ENCODE measurements at regions not wholly inside any gene's neighbourhood (a gene's known extent, or its start where the extent isn't known, plus 50 kb on each side); places are given as distances from the start of the nearest gene placed in this dataset.

GRCh38 chr11:4190519-4190918 lies 95.9 kb downstream of the RRM1 start:
- no peak for DNase-seq
- TF ChIP-seq CTCF (IDR thresholded peaks at IDR 0.05) = no peak
- no peaks in the 10 kb centered on the region for H3K36me3 Mint-ChIP-seq (ENCODE audit: low read depth)
- H3K9me3 Mint-ChIP-seq = no peaks in the 10 kb centered on the region
- no peak overlapping the region for H3K27ac Mint-ChIP-seq
- H3K4me3 Mint-ChIP-seq = no peak overlapping the region
- no peaks in the 10 kb centered on the region for H3K4me1 Mint-ChIP-seq (ENCODE audit: low read depth)
- H3K27me3 Mint-ChIP-seq (ENCODE audit: insufficient read depth) = peaks cover 7% of the 10 kb centered on the region

- Mint-ChIP-seq H3K9me3 (no peaks in the 10 kb centered on the region), H3K27ac (no peak overlapping the region), H3K36me3 (ENCODE audit: low read depth) (no peaks in the 10 kb centered on the region), H3K4me1 (ENCODE audit: low read depth) (no peaks in the 10 kb centered on the region), H3K4me3 (no peak overlapping the region), H3K27me3 (ENCODE audit: insufficient read depth) (peaks cover 9% of the 10 kb centered on the region)
- DNase-seq = no peak
- no peak for TF ChIP-seq CTCF (IDR thresholded peaks at IDR 0.05)
These were observed 95.5 kb downstream of the RRM1 start for GRCh38 chr11:4190098-4190497.
